GM18517 (cell line): ENCODE measurements at regions not wholly inside any gene's neighbourhood (a gene's known extent, or its start where the extent isn't known, plus 50 kb on each side); places are given as distances from the start of the nearest gene placed in this dataset.
"Not testable (repeated sequence)": the region's sequence is repeated elsewhere in the genome, so short reads cannot be mapped to it uniquely, and the experiment has no call there.

ENCODE experiments used
- ATAC-seq: cut with Tn5 transposase; IDR thresholded peaks from one replicate; pipeline ENCODE4 v1.9.1; 2021; ENCODE audit warnings: mild to moderate bottlenecking, moderate library complexity; ENCODE audit not compliant: unreplicated experiment

DNA sequence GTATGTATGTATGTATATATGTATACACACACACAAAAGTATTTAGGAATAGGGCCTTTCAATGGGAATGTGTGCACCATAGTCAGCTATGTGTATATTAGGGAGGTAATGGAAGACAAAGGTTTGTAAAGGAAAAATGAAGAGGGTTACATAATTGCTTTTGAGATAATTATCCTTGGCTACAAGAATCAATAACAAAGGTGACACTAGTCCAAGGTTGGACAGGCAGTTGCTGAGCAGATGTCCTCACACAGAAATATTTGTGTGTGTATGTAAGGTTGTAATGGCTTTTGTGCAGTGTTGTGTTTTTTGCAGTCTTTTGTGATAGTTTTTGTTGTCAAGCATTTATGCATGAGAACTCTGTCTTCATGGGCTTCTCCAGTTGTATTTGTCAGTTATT lies 157.9 kb upstream of the MARCKS start:
- no peak for ATAC-seq

DNA sequence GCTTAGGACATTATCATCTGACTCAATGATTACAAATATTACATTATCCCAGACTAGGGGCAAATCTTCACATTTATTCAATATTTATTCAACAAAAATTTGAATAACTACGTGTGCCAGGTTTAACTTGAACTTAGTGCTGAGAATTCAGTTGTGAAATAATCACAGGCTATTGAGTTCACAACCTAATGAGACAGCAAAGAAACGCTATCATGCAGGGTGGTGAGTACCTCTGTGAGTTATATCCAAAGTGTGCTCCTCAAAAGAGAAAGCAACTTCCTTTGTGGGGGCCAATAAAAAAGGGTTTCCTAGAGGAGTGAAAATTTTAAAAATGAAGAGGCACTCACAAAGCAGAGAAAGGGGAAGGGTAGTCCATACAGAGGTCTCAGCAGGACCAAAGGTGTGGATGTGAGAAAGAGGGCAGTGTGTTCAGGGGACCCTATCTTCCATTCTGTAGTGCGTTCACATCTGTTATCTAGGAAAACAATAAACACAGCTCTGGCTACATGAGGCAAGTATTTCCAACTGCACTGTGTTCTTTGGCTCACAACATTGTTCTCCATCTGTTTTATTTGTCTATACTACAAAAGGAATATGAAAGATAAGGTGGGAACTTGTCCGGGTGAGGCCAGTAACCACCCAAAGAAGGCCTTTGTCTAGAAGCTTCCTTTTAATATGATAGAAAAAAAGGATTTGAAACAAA lies 155.4 kb upstream of the MARCKS start:
- no peak for ATAC-seq

DNA sequence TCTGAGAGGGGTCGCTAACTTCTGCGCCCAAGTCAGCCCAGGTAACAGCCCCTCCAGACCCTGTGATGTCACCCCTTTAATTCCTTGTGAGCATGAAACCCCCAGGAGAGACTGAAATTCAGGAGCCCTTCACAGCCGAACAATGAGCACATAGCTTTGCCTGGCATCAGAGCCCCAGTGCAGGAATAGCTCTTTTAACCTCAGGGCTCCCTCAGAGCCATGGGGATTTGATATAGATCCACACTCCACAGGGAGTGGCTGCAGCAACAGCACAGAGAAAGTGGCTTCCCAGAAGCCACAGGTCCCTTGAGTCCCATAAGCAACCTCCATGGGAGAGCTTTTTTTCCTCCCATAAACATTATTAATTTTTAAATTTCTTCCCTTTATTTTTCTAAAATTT lies 150.0 kb upstream of the MARCKS start:
- ATAC-seq, result no peak

DNA sequence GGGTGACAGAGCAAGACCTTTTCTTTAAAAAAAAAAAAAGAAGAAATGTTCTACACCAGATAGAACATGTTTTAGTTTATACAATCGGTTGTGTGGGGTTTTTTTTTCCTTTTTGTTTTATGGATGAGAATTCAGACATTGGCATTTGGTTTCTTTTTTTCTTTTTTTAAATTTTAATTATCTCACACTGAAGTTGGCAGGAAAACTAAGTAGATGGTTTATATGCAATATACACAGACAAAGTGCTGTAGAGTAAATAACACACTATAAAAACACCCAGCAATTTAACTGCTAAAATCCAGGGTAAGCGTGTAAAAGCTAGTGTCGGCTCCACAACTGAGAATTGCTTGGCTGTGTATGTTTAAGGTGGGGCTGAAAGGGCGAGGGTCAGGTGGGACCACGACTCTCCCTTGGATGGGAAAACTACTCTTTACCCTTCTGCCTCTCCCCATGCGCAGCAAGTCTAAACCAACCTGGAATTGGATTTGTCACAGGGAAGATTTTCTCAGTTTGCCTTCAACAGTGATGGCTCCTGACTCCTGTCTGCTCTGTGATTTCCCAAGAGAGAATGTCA lies 147.1 kb upstream of the MARCKS start:
- ATAC-seq, result no peak

DNA sequence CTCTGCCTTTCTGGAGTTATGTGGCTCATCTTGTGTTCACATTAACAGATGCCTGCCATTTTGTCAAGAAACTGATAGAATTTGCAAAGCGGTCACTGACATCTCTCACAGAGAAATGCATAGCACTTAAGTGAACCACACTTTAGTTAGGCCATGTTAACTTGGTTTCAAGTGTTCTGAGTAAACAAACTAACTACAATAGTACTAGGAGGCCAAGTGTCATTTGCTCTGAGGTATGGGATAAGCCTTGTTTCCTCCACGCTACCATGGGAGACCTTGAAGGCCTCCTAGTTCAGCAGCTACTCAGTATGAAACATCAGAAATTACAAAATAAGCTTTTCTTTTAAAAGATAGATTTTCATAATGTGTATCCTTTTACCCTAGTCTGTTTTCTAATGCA lies 143.5 kb upstream of the MARCKS start:
- ATAC-seq, result no peak

DNA sequence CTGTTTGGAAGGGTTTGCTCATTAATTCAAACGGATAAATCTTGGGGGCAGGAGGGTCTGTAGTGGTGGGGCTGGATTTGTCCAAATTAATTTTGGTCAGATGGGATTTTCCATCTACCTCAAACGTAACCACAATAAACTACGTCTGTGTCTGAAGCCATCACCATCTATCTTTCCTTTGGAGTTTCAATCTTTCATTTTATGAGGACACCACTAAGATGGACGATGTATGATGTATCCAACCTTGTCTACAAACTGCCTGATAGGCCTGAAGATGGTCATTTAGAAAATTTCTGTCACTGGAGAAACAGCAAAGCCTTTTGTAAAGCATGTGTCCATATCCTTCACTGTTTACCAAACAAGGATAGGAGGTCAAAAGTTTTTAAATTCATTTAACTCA lies 138.6 kb upstream of the MARCKS start:
- ATAC-seq, result no peak

DNA sequence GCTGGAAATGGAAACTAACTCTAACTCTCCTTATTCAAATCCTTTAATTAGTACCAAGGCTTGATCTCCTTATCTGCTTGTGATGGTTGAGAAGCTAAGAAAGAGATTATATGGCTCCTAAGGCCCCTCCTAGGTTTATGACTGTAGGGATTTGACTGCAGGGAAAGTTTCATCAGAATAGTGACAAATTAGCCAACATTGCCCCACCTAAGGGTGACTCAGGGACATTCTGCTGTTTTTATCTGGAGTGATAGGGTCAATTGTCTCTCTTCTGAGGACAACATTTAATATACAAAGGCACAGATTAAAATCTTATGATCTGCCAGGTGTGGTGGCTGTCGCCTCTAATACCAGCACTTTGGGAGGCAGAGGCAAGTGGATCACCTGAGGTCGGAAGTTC lies 138.1 kb upstream of the MARCKS start:
- no peak for ATAC-seq

DNA sequence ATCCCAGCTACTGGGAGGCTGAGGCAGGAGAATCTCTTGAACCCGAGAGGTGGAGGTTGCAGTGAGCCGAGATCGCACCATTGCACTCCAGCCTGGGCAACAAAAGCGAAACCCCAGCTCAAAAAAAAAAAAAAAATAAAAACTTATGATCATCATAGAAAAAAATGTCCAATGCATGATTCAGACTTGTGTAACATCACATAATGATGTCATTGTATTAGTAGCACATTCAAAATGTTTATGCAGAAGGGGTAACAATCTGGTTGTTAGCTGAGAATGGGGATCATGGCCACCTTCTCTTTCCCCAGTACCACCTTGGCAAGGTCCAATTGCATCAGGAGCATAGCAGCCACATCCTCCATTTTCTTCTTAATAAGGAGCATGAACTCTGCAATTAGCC lies 137.6 kb upstream of the MARCKS start:
- no peak for ATAC-seq

DNA sequence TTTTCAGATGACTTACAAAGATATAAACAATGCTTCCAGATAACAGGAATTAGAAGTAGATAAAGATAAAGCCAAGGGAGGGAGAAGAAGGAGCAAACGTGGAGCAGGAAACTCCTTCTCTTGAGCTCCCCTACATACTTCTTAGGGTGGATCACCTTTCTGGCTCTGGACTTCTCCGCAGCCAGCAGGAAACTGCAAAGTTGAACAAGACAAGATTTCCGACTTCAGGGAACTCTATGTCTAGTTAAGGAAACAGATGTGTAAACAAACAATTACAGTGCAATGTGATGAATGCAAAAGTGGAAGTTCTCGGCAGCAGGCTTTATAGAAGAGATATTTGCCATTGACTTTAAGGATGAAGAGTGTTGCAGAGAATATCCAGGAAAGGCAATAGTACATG lies 134.0 kb upstream of the MARCKS start:
- ATAC-seq, result no peak

DNA sequence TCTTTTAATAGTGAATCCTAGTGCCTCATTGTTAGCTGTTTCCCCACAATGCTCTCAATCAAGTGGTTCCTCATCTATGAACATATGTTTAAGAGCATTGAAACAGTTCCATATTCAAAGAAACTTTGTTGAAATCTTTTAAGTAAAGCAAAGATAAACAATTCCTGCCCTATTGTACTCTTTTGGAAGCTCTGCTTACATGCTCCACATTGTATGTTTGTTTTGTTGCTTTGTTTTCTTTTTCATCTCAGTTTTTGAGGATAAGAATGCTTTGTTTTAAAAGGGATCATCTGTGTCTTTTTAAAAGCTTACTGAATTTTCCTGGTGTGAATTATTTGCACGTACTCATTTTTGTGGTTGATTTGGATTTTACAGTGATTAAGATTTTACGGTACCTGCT lies 132.2 kb upstream of the MARCKS start:
- ATAC-seq, result not testable (repeated sequence)

DNA sequence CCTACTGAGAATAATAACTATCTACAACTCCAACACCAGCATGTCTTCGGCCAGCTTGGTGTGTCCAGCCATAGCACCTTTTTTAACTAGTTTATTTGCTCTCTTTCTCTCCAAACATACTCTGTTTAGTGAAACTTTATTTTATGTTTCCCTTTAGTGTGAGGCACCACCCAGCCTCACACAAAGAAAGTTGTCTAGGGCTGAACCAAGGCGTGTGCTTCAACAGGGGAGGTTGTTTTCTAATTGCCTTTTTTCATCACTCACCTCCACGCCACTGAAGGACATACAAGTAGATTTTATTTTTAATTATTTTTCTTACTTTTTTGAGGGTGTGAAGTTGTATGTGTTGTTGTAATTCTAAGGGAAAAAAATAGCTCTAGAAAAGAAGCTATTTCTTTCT lies 125.6 kb upstream of the MARCKS start:
- no peak for ATAC-seq

DNA sequence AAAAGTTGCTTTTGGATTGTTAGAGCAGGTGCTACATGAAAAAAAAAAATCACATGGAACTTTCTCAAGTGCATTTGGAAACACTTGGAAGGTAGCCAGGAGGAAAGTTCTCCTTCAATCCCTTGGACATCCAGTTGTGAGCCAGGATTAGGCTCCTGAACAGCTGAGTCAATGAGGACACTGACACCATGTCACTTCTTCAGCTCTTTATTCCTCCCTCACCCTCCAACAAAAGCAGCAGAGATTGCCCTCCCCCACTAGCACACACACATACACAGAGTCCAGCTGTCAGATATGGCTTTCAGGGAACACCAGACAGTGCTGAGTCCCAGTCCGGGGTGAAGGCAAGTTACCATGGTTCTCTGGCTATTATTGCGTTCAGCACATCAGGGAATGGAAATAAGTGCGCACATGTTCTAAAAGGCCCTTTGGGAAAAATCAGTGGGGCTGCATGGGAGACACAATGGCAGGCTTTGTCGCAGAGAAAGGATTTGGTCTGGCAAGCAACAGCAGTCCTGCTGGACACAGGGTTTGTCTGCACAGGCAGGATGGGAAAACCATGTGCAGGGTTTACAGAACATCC lies 124.7 kb upstream of the MARCKS start:
- ATAC-seq, result no peak

DNA sequence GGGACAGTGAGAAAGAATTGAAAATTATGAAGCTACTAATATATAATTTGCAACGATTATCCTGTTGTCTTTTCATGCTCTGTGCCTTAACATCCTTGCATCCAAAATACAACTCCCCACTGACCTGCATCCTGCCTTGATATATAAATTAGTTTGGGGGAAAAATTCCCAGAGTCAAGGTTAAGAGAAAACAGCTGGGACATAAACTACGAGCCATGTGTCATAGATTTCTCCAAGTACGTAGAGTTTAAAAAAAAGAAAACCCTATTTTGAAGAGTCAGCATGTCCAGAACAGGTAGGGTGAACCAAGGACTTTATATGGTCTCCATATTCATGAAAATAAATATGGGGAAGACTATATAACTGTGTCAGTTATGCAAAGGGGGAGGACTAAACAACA lies 123.8 kb upstream of the MARCKS start:
- no peak for ATAC-seq

DNA sequence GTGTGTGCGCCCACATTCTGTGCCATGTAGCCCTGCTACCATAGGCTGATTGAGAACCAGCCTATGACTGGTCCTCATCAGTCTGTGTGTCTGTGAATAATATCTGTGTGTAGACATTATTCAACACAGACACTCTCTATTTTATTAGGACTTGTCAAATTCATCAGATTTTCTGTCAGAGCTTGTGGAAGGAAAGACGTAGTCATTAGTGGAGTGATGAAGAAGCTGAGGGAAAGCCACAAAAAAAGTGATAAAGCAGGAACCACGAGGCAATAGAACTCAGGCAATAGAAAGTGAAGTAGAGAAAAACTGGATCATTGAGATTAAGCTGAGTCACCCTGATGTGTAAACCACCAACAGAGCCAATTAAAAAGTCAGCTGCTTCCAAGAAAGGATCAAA lies 122.2 kb upstream of the MARCKS start:
- no peak for ATAC-seq

DNA sequence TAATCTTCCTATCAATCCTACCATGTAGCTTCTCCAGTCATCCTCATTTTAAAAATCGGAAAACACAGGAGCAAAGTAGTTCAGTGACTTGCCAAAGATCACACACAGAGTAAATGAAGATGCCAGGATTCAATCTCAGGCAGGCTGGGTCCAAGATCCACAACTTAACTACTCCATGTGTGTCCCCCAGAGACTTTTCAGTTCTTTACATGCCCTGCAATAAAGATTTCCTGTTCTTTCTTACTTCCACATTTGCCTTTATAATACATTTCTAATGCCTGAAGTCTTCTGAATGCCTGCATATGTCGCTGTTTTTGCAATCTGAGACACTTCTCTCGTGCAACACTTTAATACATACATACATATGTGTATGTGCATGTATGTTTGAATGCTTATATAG lies 121.7 kb upstream of the MARCKS start:
- no peak for ATAC-seq

DNA sequence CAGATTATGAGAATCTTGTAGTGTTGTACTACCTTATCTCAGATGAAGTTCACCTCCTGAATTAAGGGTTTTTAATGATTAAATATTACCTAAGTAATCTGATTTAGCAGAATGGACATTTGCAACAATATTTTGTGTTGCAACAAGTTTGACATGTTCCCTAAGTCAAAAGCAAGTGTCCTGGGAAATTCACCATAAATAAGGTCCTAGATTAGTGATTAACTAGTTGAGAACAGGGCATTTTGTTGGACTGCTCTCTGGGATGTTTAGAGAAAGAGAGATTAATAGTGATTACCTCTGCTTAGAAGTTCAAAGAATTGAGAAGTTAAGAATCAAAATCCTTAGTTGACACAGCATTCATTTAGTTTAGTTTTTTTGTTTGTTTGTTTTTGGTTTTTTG lies 120.2 kb upstream of the MARCKS start:
- no peak for ATAC-seq

DNA sequence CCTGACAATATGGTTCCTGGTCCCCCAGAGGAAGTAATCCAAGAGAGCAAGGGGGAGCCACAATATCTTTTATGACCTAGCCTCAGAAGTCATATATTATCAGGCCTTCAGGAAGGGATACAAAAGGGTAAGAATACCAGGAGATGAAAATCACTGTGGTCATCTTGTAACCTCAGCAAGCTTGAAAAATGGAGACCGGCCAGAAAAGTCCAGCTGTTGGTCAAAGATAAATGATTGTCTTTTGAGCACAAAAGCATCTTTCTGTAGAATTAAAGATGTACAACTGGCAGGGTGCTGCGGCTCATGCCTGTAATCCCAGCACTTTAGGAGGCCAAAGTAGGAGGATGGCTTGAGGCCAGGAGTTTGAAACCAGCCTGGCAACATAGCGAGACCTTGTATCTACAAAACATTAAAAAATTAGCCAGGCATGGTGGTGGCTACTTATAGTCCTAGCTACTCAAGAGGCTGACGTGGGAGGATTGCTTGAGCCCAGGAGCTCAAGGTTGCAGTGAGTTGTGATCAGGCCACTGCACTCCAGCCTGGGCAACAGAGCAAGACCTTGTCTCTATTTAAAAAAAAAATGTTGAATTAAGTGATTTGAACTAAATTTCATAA lies 118.0 kb upstream of the MARCKS start:
- ATAC-seq, result no peak

DNA sequence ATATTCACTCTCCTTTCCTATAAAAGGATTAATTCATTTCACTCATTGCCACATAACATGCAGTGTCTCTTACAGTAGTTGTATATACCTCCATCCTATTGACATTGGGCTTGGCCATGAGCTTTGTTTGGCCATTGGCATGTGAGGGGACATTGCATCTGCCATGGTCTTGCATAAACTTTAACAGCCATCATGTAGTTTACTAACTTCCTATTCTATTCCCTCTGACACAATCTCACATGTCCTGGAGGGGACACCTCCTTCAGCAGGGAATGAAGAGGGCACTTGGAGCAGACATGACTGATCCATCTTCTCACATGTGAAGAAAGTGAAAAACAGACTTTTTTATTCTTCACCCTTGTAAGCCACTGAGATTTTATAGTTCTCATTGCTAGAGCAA lies 115.5 kb upstream of the MARCKS start:
- ATAC-seq, result no peak

DNA sequence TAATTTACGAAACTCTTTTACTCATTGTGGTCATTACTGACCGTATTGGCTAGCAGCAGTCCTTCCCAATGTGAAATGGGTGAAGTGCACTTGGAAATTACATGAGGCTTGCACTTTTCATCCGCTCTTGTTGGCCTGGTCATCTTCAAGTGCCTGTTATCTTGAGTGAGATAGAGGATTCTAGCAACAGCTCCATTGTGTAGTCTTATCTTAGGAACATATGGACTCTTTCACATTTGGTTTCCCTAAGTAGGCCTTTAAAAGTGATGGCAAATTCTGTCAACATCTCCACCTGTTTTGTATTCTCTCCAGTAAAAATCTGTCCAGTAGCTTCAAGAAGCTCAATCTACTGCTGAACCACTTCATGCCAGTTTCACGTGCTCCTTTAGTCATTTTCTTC lies 114.8 kb upstream of the MARCKS start:
- no peak for ATAC-seq

DNA sequence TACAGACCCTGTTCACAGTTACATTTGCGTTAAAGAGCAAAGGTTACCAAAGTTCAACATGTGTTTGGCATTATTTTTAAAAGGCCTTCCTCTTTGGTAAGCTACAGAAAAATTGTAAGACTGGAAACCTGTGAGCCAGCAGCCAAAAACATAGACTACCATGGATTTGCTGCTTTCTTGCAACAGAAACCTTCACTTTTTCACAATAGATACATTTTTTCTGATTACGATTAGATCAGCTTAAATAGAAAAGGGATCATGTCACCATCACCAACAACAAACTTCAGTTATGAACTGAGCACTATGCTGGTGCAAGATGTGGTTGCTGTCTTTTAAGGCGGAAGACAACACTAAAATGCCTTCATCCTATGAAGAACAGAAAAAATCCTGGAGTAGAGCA lies 112.3 kb upstream of the MARCKS start:
- ATAC-seq, result no peak

DNA sequence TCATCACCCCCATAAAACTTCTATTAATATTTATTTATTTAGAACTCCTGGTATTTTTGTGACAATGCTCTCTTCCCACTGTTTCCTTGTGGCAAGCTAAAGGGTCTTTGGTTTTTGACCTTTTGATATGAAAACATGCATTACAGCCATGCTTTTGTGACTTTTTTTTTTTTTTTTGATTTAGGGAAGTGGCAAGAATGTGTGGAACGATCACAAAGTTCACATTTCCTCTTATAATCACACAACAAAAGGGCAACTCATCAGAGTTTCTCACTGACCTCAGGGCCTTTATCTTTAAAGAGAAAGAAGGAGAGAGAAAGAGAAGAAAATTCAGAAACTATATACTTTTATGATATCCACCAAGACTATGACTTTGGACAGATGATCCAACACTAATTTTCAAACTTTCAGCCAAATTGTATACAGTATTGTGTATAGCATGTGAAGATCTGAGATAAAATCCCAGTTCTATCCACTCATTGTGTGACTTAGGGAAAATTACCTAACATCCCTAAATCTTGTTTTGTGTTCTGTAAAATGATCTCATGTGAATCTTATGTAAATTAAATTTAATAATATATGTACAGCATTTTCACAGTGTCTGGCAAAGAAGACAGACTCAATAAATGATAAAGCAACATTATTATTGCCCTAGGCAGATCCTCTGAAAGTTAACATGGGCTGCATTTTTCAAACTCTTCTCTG lies 106.8 kb upstream of the MARCKS start:
- ATAC-seq, result no peak

DNA sequence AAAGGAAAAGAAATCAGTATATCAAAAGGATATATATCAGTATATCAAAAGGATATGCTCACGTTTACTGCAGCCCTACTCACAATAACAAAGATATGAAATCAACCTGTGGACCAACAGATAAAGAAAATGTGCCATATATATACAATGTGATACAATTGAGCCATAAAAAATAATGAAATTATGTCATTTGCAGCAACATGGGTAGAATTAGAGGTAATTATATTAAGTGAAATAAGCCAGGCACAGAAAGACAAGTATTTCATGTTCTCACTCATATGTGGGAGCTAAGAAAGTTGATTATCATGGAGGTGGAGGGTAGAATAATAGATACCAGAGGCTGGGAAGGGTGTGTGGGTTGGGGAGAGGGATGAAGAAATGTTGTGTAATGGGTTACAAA lies 102.9 kb upstream of the MARCKS start:
- no peak for ATAC-seq
